ENCODE measurements at regions not wholly inside any gene's neighbourhood (a gene's known extent, or its start where the extent isn't known, plus 50 kb on each side); places are given as distances from the start of the nearest gene placed in this dataset.

- no peak for DNase-seq
- H3K27me3 Mint-ChIP-seq = no peaks in the 10 kb centered on the region
- ChIA-PET CTCF (interaction anchor here (1.4 kb wide), 1 partner anchor 16 kb away, joined by 3 read pairs; no protein-coding TSS in a partner anchor), POLR2A (no interaction called here)
- no peak overlapping the region for H3K27ac Mint-ChIP-seq
- H3K4me3 Mint-ChIP-seq = no peak overlapping the region
- H3K9me3 Mint-ChIP-seq = no peaks in the 10 kb centered on the region
- H3K4me1 Mint-ChIP-seq = no peaks in the 10 kb centered on the region
- no peaks in the 10 kb centered on the region for H3K36me3 Mint-ChIP-seq (ENCODE audit: low read depth)
Observed at GRCh38 chr2:20884829-20885228, 61.9 kb upstream of the LDAH start.

GRCh38 chr2:20882466-20883170 lies 59.7 kb upstream of the LDAH start:
- POLR2A ChIA-PET = no interaction called here
- CTCF ChIA-PET = no interaction called here
- H3K9me3 Mint-ChIP-seq = no peaks in the 10 kb centered on the region
- no peak overlapping the region for H3K4me3 Mint-ChIP-seq
- no peaks in the 10 kb centered on the region for H3K4me1 Mint-ChIP-seq
- no peak overlapping the region for H3K27ac Mint-ChIP-seq
- no peaks in the 10 kb centered on the region for H3K36me3 Mint-ChIP-seq (ENCODE audit: low read depth)
- no peak for DNase-seq
- H3K27me3 Mint-ChIP-seq = peaks cover 3% of the 10 kb centered on the region

GRCh38 chr2:20880221-20880771 lies 57.4 kb upstream of the LDAH start:
- no peak for DNase-seq
- POLR2A ChIA-PET = no interaction called here
- no peak overlapping the region for H3K27ac Mint-ChIP-seq
- H3K9me3 Mint-ChIP-seq = no peaks in the 10 kb centered on the region
- H3K4me3 Mint-ChIP-seq = no peak overlapping the region
- H3K36me3 Mint-ChIP-seq (ENCODE audit: low read depth) = no peaks in the 10 kb centered on the region
- CTCF ChIA-PET = no interaction called here
- H3K4me1 Mint-ChIP-seq = peaks cover 2% of the 10 kb centered on the region
- peaks cover 9% of the 10 kb centered on the region for H3K27me3 Mint-ChIP-seq

- ChIA-PET POLR2A (no interaction called here), CTCF (no interaction called here)
- no peak overlapping the region for H3K4me3 Mint-ChIP-seq
- H3K9me3 Mint-ChIP-seq = no peaks in the 10 kb centered on the region
- peaks cover 2% of the 10 kb centered on the region for H3K4me1 Mint-ChIP-seq
- no peaks in the 10 kb centered on the region for H3K36me3 Mint-ChIP-seq (ENCODE audit: low read depth)
- no peak overlapping the region for H3K27ac Mint-ChIP-seq
- peaks cover 9% of the 10 kb centered on the region for H3K27me3 Mint-ChIP-seq
- DNase-seq = no peak
Observed at GRCh38 chr2:20879221-20879620, 56.3 kb upstream of the LDAH start.

- POLR2A ChIA-PET = no interaction called here
- no peak overlapping the region for H3K4me3 Mint-ChIP-seq
Observed at GRCh38 chr2:20877960-20878359, 55.1 kb upstream of the LDAH start.

More at GRCh38 chr2:20877960-20878359, 55.1 kb upstream of the LDAH start:
- CTCF ChIA-PET = no interaction called here
- no peak overlapping the region for H3K27ac Mint-ChIP-seq
- peaks cover 14% of the 10 kb centered on the region for H3K27me3 Mint-ChIP-seq
- peaks cover 2% of the 10 kb centered on the region for H3K4me1 Mint-ChIP-seq
- DNase-seq = no peak
- H3K9me3 Mint-ChIP-seq = no peaks in the 10 kb centered on the region
- H3K36me3 Mint-ChIP-seq (ENCODE audit: low read depth) = no peaks in the 10 kb centered on the region

Measured in activated CD4-positive, alpha-beta memory T cell treated with anti-CD3 and anti-CD28 coated beads, Interleukin-2, amount 10 ng/mL, durations not matched to agents 7 days and 5 days (primary cell).